T-helper 2 cell (primary cell): ENCODE measurements at regions not wholly inside any gene's neighbourhood (a gene's known extent, or its start where the extent isn't known, plus 50 kb on each side); places are given as distances from the start of the nearest gene placed in this dataset.

Experiments
- DNase-seq, 5 experiments: peaks; one replicate each; pipeline versions ENCODE4 v3.0.0 to v3.0.0-alpha.2; 2012 to 2022

DNA sequence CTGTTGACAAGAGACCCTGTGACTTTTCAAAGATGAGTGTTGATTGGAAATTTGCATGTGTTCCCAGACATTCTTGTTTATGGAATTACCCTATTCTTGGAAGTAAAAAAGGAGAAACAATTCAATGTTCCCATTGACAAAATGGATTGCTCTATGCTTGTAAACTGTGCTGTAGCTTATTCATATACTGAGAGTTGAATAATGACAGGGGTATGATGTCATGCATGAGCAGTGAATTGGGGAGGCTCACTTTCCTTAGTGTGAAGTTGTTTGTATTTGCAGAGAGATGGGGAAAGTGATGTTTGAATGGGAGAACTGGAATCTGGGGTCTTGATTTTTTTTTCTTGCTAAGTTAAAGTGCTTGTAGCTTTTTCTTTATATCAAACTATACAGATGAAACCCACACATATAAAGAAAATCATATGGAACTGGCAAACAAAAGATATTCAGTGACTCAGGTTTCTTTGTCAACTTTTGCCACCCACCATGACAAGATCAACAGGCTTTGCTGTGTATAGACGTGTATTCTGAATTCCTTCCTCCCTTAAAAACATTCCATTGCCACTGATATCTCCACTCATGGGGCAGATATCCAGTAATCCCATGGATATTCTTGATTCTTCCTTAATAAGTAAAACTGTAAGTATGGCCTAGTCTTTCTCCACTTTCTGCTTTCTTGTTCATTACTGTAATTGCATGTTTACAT, 97.8 kb upstream of the JAG1 start:
- DNase-seq: no peak

DNA sequence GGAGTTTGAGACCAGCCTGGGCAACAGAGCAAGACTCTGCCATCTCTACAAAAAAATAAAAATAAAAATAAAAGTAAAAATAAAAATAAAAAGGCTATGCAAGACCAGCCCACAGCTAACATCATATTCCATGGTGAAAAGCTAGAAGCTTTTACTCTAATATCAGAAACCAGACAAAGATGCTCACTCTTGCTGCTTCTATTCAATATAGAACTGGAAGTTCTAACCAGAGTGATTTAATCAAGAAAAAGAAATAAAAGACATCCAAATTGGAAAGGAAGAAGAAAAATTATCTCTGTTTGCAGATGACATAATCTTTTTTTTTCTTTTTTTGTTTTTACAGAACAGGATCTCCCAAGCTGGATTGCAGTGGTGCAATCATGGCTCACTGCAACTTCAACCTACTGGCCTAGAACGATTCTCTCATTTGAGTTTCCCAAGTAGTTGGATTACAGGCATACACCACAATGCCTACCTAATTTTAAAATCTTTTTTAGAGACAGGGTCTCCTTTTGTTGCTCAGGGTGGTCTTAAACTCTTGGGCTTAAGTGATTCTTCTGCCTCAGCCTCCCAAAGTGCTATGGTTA, 100.7 kb upstream of the JAG1 start:
- DNase-seq: no peak

DNA sequence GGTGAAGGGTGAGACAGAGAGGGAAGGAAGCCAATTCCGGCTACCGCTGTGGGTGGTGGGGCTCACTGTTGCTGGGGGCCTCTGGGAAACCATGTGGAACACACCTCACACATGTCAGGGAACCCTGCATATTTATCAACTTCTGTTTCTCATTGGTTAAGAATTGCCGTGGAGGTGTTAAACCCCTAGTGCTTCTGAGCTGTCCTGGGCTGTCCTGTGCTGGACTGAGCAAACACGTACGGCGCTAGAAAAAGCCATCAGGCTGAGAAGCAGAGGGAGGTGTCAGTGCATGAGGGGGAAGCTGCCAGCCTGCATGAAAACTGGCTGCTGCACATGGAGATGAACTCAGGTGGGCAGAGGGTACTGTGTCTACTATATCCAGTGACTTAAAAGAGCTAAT, 103.9 kb upstream of the JAG1 start:
- no peak for DNase-seq

DNA sequence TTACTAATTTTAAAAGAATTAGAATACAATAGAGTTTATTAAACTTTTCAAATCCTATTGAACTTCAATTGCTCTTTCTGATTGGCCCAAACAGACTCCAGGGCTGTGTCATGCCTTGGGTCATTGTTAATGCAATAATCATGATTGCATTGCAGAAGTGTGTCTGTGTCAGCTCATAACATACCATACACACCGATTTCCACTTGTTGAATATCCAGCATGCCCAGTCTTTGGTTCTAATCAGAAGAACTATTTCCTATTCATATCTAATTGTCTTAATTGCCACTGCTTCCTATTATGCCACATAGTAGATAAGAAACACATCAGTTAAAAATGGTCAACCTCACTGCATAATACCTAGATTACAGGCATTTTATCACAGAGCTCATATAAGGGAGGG, 106.1 kb upstream of the JAG1 start:
- DNase-seq: no peak

DNA sequence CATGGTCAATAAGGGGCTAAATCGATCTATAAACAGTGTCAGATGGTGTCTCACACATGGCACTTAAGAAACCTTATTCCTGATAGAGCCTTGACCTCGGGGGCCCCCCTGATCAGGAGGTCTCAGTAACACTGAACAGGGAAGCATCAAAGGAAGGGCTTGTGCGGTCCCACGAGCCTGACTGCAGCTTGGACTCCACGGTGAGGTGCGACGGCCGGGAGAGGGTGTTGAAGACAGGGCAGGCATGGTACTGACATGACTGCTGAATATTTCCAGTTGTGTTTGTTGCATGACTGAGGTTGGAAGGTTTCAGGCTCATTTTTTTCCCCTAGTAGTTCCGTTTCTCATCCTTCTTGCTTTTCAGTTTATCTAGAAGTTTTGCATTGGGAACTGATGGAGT, 107.1 kb upstream of the JAG1 start:
- no peak for DNase-seq

DNA sequence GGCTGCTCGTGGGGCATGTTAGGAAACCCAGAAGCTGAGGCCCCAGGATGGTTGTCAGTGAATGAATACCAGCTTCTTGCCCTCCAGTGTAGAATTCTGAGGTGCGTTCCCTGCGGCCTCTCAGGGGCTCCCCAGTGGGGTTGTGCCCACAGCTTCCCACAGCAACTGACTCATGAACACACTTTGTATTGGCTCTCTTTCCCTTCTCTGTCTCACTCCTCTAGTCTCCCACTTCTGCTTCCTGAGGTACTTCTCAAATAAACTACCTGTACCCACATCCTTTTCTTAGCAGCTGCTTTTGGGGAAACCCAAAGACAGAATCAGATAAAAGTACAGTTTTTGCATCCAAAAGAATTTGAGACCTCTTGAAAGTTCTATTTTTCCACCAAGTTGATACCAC, 107.7 kb upstream of the JAG1 start:
- no peak for DNase-seq

DNA sequence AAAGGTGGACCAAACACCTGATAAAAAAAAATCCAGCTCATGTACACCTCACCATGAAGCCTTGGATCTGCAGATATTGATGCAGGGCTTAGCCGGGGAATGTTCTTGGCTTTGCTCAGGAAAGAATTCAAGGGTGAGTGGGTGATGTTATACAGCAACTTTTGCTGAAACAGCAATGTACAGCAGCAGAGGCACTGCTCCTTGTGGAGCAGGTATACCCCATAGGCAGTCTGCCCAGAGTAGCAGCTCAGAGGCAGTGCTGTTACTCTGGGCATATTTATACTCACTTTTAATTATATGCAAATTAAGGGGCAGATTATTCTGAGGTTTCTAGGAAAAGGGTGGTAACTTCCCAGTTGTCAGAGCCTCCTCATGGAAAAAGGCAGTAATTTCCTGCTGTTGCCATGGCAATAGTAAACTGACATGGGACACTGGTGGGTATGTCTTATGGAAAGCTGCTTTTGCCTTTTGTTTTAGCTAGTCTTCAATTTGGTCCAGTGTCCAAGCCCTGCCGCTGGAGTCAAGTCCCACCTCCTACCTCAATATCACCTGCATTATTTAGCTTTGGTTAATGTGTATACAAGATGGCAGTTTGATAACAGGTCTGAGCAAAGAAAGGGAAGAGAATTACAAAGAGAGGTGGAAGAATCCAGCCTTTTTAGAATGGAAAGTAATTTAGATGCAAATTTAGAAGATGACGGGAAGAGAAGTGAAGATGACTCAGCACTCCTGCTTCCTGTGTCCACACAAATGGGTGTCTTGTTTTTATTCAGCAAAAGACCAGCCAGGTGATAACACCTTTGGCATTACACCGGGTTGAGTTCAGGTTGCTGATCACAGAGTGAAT, 110.1 kb upstream of the JAG1 start:
- DNase-seq: no peak

DNA sequence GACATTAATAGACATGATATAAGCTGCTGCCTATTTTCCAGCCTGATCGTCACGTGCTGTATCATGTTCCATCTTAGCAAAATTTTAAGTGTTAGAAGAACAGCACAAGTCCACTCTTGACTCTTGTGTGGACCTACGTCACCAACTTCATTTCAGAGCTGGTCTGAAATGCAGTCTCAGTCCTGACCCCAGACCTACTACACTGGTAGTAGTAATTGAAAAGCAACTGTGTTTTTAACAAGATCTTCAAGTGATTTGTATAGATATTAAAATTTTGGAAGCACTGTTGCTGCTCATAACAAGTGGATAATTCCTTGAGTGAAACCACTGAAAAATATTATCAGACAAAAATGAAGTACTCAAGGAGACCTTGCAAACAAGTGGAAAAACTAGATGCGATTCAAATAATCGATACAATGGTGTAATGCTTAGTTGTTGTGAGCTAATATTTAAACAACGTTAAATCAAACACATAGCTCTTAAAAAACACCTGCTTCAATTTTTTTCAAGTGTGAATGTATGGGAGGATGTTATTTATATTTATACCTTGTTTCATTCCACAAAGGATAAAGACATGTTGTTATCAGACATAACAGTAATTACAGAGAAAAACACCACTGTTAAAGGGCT, 110.9 kb upstream of the JAG1 start:
- no peak for DNase-seq

DNA sequence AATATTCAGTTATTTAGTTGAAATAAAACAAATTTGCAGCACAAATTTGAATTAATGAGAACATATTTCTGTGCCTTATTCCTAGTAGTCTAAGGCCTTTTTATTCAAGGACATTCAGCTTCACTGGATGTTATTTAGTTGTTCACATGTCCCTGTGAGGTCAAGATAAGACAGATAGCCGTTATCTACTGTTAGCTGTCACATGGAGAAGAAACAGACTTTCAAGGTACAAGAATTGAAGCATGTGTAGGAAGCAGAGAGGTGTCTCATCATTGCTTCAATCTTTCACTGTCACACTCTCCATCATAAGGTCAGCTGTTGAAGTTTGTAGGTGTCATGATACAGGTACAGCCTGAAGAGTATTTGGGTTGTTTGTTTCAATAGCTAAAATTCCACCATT, 112.9 kb upstream of the JAG1 start:
- no peak for DNase-seq

DNA sequence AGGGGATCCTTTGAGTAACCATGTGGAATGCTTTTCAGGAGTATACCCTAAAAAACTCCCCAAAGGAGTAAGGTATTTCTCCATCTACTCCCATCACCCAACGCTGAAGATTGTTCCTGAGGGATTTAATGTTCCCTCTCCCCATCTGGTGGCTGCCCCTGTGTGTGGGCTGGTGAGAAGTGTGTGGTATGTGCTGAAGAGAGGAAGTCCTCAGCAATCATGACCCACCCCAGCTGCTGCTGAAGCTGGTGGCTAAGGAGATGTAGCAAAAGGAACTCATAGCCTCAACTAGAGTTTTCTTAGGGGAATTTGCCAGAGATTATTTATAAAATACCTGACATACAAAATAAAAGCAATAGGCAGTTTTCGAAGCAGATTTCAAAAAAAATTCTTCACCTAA, 114.3 kb upstream of the JAG1 start:
- DNase-seq: no peak

DNA sequence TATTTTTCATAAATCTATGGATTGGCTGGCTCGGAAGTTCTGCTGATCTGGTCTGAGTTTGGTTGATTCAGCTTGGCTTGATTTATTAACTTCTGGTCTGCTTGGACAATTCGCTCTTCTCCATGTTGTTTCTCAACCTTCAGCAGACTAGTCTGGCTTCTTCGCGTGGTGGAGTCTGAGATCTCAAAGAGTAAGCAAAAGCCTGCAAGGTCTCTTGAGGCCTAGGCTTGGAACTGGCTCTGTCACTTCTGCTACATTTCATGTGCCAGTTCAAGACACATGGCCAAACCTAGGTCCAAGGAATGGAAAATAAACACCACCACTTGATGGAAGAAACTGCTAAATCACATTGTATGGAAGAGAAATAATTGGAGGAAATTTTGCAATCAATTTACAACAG, 115.1 kb upstream of the JAG1 start:
- DNase-seq: no peak

DNA sequence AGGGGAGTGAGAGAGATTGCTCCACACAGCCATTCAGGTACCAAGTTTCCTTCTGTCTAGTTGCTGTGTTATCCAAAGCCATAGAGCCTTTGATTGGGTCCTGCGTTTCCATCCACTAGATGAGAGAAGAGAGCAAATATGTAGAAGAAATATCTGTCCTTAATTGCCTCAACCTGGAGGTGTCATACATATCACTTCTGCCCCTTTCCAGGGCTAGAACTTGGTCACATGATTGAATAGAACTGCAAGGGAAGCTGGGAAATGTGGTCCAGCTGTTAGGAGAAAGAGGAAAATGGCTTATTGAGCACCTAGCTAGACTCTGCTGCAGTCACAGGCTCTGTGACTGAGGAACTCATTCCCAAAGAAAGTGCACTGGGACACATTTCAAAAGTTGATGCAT, 115.6 kb upstream of the JAG1 start:
- no peak for DNase-seq

DNA sequence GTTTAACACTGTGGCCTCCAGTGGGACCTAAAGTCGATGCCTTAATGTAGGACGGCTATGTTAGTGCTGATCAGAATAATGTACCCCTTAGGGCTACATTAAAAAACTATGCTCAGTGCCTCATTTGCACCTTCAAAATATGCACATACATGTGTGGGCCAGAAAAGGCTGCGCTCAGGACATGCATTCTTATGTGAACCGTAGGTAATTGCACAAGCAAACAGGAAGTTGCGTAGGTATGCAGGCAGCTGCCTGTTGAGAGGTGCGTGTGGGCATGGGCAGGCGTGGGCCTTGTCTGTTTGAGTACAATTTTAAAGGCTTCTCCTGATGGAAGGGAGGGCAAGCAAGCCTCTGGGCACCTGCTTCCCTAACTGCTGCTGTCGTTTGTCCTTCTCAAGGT, 116.2 kb upstream of the JAG1 start:
- DNase-seq: no peak

DNA sequence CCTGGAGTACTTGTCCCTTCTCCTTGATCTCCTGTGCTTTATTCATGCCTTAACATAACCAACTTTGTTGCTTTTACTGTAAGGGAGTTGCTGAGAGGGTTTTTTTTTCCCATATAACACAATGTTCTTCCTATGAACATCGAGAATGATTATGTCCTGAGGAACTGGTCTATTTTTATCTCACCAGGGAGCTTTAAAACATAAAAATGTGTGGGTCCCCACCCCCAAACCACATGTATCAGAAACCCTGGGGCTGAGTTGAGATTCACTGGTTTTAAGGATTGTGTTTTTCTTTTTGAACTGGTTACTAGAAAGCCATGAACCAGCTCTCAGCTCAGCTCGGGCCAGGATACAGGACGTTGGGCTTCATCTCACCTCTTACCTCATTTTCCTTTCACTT, 118.5 kb upstream of the JAG1 start:
- no peak for DNase-seq

DNA sequence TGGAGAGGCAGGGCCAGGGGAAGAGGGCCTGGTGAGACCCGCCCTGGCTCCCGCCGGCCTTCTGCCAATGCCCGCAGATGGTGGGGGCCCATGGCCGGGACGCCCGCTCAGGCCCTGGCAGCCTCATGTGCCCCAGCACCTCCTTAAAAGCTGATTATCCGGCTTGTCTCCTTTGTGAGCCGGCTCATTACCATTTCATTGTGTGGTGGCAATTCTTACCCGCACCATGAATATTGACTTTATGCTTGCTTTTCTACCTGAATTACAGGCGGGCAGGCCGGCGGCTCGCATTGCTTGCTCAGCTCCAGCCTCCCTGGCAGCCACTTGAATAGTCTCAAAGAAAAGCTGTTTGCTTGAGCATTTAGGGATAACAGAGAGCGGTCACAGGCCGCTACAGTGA, 120.0 kb upstream of the JAG1 start:
- DNase-seq: no peak

DNA sequence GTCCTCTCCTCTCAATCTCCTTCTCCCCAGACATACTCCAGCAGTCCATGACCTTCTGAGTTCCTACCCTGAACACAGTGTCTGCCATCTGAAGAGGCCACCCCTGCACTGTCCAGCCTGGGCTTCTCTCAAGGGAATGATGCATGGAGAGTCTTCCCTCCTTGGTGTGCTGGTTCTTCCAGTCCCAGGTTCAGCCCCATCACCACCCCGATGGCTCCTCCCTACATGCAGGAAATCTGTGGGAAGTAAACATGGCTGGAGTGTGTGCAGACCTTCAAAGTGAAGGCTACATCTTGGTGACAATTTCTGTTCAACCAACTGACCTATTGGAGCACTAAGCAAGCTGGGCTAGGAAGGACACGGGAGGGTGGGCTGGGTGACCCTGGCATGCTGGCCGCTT, 121.0 kb upstream of the JAG1 start:
- DNase-seq: no peak

DNA sequence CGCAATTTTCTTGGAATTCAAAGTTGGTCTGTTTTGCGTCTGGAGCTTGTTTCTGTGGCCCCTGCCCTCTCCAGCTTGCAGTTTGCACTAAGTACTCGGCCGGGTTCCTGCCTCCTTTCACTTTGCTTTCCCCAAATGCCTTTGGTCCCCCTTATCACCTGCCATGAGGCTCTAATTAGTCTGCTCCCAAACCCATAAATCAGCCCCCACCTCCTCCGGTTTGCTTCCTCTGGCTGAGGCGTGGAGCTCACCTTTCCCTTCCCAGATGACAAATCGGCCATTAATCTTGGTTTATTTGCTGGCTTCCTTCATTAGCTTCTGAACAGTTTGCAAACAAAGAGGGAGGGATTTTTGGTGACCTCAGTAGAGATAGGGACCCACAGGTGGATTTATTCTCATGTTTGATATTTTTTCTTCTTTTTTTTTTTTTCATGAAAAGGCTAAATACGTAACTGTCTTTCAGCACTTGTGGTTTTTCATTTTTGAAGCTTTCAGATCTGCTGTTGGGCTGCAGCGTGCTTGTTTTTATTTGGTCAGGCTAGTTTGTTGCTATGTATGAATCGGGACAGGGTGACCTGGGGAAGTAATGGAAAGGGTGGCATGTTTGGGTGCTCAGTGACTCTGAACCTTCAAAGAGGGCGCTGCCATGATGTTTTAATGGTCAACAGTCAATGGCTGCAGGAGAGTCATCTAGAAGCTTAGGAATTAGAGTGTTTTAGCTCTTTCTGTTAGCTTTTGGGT, 121.7 kb upstream of the JAG1 start:
- no peak for DNase-seq

DNA sequence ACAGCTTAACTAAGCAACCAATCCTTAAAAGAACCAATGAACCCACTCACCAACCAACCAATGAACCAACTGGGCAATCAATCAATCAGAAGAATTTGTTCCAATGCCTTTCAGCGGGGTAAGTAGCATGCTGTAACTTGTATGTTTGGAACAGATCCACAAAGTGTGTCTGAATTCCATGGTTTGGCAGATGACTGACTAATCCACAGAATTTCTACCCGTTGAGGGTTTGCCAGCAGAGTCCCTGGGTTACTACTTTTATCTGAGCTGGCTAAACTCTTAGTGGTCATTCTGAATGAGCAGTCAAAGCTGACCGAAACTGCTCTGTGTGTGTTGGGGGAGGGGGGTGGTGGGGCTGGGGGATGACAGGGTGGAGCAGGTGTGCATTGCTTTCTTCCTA, 125.0 kb upstream of the JAG1 start:
- DNase-seq: no peak

DNA sequence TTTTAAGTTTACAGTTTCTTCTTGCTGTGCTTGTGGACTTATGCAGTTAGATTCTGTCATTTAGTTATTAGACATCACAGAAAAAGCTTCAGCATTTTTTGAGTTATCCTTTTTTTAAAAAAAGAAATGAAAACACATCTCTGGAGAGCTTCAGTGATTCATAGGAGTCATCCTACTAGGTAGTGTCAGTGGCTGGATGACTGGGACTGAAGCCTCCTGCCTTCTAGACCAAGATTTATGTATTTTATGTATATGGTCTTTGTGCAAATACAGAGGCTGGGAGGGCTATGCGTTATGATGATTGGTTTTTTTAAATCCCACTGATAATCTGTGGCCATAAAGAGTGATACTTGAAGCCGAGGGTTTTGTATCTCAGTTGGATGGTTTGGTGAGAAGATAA, 125.9 kb upstream of the JAG1 start:
- DNase-seq: no peak

DNA sequence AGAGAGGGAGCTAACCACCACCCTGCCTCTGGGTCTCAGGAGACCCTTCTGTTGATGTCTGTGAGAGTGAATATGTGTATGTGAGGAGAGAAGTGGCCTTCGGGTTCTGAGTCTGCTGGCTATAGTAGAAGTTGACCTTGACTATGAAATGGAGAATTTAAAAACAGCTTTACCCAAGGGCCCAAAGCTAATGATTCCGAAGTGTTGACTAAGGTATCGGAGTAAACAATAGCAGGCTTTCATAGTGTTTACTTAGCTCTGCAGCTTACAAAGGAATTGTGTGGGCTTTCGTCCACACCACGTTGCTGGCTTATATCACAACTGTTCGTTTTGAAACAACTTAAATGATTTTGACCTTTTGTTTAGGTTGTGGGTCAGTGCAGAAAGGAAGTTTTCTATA, 126.5 kb upstream of the JAG1 start:
- no peak for DNase-seq

DNA sequence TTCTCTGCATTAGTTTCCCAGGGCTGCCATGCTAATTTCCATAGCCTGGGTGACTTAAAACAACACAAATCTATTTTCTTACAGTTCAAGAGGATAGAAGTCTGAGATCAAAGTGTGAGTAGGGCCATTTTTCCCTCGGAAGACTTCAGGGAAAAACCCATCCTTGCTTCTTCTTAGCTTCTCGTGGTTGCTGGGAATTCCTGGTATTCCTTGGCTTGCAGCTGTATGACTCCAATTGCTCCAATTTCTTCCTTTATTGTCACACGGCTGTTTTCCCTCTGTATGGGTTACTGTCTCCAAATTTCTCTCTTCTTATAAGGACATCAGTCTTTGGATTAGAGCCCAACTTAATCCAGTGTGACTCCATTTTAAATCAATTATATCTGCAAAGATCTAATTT, 128.4 kb upstream of the JAG1 start:
- DNase-seq: no peak

DNA sequence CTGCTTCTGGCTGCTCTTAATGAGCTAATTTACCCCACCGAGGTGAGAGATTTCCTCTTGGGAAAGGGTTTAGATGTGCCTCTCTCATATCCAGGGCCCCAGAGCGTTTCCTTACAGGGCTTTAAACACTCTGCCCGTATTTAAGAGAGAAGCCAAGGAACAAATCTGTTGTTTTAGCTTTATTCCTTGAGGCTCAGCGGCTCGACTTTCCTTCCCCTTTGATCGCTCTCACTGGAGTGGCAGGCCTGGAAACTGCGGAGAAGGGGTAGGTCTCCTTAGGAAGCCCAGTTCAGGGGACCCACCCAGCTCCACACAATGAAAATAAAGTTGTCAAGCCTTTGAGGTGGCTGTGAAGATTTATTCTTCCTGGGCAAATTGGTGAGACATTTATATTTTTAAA, 132.0 kb upstream of the JAG1 start:
- no peak for DNase-seq

DNA sequence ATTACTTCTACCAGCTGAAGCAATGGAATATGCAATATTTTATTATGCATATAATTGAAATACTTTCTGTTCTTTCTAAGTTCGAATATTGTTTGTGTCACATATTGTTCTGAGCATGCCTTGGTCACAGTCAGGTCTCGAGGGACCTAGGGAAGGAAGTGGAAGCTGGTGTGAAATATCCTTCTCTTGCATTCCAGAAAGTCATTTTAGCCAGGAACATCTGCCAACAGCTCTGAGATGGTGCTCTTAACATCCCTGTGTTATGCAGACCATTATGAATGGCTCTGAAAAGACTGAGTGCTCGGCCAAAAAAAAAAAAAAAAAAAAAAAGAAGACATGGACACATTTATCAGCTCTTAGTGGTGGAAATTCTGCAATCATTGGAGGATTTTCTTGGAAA, 132.7 kb upstream of the JAG1 start:
- no peak for DNase-seq
